ENCODE measurements at regions not wholly inside any gene's neighbourhood (a gene's known extent, or its start where the extent isn't known, plus 50 kb on each side); places are given as distances from the start of the nearest gene placed in this dataset.

DNA sequence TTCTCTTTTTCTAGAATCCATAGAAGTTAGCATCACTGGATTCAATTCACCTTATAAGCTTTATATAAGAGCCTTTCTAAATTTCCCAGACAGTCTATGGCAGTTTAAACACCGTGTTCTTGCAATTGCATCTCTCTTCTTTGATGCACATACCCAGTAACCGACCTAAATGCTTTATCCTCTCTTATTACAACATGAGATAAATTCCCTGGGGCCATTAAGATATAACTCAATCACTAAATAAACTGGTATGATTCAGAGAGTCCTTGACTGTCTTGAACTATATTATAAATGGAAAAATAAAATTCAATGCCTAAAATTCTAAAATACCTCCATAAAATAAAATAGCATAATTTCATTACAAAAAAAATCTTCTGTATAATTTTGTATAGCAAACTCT, 98.1 kb downstream of the DIRAS2 start:
- TF ChIP-seq CTCF (IDR thresholded peaks at IDR 0.05; ENCODE audit: poor library complexity) (no peak), EZH2 (IDR thresholded peaks at IDR 0.05; ENCODE audit: borderline replicate concordance) (no peak), EZH2phosphoT487 (IDR thresholded peaks at IDR 0.05; ENCODE audit: low read depth, severe bottlenecking, unreplicated experiment) (no peak)

Data from hepatocyte (in vitro differentiated cells).